ENCODE measurements at regions not wholly inside any gene's neighbourhood (a gene's known extent, or its start where the extent isn't known, plus 50 kb on each side); places are given as distances from the start of the nearest gene placed in this dataset.

DNA sequence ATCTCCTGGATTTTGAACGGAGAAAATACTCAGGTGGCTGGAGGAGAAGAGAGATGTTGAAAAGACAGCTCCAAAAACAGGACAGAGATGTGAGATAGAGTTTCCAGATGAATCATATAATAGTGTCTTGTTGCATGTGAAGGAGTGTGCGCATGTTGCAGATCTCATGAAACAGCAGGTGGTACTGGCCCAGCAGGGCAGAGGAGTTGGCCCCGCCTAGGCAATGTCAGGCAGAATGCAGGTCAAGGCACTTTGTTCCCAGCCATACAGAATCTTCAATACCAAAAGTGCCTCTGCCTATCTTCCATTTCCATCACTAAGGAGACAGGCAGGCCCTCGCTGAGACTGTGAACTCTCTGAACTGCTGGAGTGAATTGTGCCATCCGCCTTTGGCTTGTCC lies 63.9 kb upstream of the FAT1 start:
- no peaks in the 10 kb centered on the region for H3K36me3 ChIP-seq (ENCODE audit: control insufficient read depth, insufficient read depth, low read length)
- ChIA-PET CTCF (interaction anchor here (1.3 kb wide), 1 partner anchor 21 kb away, joined by 3 read pairs; no protein-coding TSS in a partner anchor), POLR2A (no interaction called here)
- TF ChIP-seq, protein P1, sequence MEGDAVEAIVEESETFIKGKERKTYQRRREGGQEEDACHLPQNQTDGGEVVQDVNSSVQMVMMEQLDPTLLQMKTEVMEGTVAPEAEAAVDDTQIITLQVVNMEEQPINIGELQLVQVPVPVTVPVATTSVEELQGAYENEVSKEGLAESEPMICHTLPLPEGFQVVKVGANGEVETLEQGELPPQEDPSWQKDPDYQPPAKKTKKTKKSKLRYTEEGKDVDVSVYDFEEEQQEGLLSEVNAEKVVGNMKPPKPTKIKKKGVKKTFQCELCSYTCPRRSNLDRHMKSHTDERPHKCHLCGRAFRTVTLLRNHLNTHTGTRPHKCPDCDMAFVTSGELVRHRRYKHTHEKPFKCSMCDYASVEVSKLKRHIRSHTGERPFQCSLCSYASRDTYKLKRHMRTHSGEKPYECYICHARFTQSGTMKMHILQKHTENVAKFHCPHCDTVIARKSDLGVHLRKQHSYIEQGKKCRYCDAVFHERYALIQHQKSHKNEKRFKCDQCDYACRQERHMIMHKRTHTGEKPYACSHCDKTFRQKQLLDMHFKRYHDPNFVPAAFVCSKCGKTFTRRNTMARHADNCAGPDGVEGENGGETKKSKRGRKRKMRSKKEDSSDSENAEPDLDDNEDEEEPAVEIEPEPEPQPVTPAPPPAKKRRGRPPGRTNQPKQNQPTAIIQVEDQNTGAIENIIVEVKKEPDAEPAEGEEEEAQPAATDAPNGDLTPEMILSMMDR (IDR thresholded peaks at IDR 0.05; ENCODE audit: insufficient read depth, low read depth, low read length): no peak
- DNase-seq (ENCODE audit: low read depth): no peak
- H3K27me3 ChIP-seq (ENCODE audit: control insufficient read depth, insufficient read depth, low read length): no peaks in the 10 kb centered on the region
- H3K4me3 ChIP-seq (ENCODE audit: low read depth, low read length): no peak overlapping the region

DNA sequence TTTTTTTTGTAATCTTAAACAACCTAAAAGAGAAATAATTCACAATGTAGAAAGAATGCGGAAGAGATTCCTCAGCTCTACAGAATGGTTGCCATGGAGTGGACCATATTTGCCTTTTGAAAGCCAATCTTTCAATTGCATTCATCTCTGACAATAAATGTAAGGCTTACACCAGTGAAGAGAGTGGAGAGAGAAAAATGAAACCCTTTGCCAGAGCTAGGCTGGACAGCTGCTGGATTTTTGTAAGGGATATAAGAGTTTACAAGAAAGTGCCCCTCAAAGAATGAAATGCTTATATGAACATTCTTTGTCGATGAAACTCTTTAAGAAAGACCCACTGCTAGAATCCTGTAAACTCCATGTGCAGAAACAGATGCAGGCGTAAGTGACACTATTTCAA lies 66.0 kb upstream of the FAT1 start:
- no peak for DNase-seq (ENCODE audit: low read depth)
- H3K4me3 ChIP-seq (ENCODE audit: low read depth, low read length): no peak overlapping the region
- ChIA-PET POLR2A (no interaction called here), CTCF (interaction anchor here (0.6 kb wide), 1 partner anchor 24 kb away, joined by 3 read pairs; no protein-coding TSS in a partner anchor)
- TF ChIP-seq, protein P1 (IDR thresholded peaks at IDR 0.05; ENCODE audit: insufficient read depth, low read depth, low read length): no peak
- no peaks in the 10 kb centered on the region for H3K27me3 ChIP-seq (ENCODE audit: control insufficient read depth, insufficient read depth, low read length)
- H3K36me3 ChIP-seq (ENCODE audit: control insufficient read depth, insufficient read depth, low read length): no peaks in the 10 kb centered on the region

DNA sequence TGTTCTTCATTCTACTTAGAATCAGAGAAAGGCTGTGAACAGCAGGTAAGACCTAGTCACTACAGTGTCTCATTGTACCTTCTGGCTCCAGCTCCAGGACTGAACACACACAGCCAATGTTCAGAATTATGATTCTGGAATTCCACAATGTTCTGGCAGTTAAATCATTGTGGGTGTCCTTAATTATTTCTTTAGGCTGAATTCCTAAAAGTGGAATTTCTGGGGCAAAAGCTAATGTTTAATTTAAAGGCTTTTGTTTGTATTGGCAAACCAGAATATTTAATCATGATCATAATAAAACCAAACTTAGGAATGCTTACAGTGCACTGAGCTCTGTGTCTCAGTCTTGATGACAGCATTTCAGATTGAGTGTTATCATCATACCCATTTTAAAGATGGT lies 67.0 kb upstream of the FAT1 start:
- no peaks in the 10 kb centered on the region for H3K27me3 ChIP-seq (ENCODE audit: control insufficient read depth, insufficient read depth, low read length)
- TF ChIP-seq, protein P1 (IDR thresholded peaks at IDR 0.05; ENCODE audit: insufficient read depth, low read depth, low read length): no peak
- H3K36me3 ChIP-seq (ENCODE audit: control insufficient read depth, insufficient read depth, low read length): no peaks in the 10 kb centered on the region
- no peak overlapping the region for H3K4me3 ChIP-seq (ENCODE audit: low read depth, low read length)
- POLR2A ChIA-PET: interaction anchor here (0.6 kb wide), 1 partner anchor 114 kb away, joined by 3 read pairs; no protein-coding TSS in a partner anchor
- CTCF ChIA-PET: interaction anchor here (1.3 kb wide), 1 partner anchor 10 kb away, joined by 3 read pairs; no protein-coding TSS in a partner anchor
- no peak for DNase-seq (ENCODE audit: low read depth)

DNA sequence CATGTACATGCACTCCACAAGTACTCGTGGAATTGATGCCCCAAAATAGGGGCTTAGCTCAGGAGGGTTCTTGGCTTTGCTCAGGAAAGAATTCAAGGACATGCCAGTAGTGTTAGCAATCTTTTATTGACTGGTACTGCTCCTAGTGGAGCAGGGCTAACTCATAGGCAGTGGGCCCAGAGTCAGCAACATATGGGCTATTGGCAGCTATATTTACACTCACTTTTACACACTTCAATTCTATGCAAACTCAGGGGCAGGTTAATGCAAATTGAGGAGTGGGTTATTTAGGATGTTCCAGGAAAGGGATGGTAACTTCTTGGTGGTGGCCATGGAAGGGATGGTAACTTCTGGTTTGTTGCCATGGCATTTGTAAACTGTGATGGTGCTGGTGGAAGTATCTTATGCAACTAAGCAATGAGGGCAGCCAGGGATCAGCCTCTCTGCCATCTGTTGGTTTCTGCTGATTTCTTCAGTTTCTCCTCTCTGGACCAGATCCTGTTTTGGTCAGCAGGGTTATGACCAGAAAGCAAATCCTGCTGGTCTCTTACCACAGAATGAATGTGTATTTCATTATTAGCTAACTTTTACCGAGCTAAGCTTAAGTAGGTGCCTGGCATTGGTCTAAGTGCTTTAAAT lies 69.2 kb upstream of the FAT1 start:
- ChIA-PET POLR2A (interaction anchor here (0.6 to 0.7 kb wide), 2 partner anchors 10 to 65 kb away, joined by 3 read pairs; no protein-coding TSS in a partner anchor), CTCF (interaction anchor here (0.9 to 1.5 kb wide), 4 partner anchors 9 to 67 kb away, joined by 3 to 5 read pairs (median 4); no protein-coding TSS in a partner anchor)
- Histone ChIP-seq H3K36me3 (ENCODE audit: control insufficient read depth, insufficient read depth, low read length) (no peaks in the 10 kb centered on the region), H3K27me3 (ENCODE audit: control insufficient read depth, insufficient read depth, low read length) (no peaks in the 10 kb centered on the region), H3K4me3 (ENCODE audit: low read depth, low read length) (no peak overlapping the region)
- TF ChIP-seq, protein P1 (IDR thresholded peaks at IDR 0.05; ENCODE audit: insufficient read depth, low read depth, low read length): no peak
- peak; percentile 47 for DNase-seq (ENCODE audit: low read depth)

DNA sequence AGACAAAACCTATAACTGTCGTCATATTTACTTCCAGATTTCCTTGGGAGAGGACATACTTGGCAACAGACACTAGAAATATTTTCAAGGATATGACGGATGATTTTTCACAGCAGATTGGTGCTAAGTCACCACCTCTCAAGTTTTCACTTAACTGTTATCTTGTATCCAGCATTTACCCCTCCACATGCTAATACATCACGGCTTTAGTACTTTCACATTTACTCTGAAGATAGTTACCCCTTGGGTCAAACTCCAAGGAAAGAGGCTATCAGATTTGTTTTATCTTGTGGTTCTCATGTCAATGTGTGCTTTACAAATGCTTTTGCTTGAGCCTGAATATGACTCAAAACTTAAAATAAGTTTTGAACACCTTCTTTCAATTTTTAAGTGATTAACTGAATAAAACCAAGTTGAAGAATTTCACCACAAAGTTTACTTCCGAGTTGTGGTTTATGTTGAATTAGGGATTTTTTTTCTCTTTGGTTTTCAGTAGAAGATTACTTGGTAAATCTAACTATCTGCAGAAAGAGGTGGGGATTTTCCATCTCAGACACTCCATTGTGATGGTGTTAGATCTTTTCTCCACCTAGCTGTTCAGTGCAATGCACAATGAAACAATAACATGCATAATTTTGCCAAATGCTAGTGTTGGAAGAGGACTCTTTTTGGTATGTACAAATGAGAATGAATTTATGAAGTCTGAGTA lies 75.4 kb upstream of the FAT1 start:
- ChIA-PET CTCF (interaction anchor here (0.8 kb wide), 1 partner anchor 8 kb away, joined by 3 read pairs; no protein-coding TSS in a partner anchor), POLR2A (no interaction called here)
- Histone ChIP-seq H3K27me3 (ENCODE audit: control insufficient read depth, insufficient read depth, low read length) (no peaks in the 10 kb centered on the region), H3K4me3 (ENCODE audit: low read depth, low read length) (no peak overlapping the region), H3K36me3 (ENCODE audit: control insufficient read depth, insufficient read depth, low read length) (no peaks in the 10 kb centered on the region)
- TF ChIP-seq, protein P1 (IDR thresholded peaks at IDR 0.05; ENCODE audit: insufficient read depth, low read depth, low read length): no peak
- no peak for DNase-seq (ENCODE audit: low read depth)

All from BJ (cell line).